ENCODE measurements at regions not wholly inside any gene's neighbourhood (a gene's known extent, or its start where the extent isn't known, plus 50 kb on each side); places are given as distances from the start of the nearest gene placed in this dataset.

DNA sequence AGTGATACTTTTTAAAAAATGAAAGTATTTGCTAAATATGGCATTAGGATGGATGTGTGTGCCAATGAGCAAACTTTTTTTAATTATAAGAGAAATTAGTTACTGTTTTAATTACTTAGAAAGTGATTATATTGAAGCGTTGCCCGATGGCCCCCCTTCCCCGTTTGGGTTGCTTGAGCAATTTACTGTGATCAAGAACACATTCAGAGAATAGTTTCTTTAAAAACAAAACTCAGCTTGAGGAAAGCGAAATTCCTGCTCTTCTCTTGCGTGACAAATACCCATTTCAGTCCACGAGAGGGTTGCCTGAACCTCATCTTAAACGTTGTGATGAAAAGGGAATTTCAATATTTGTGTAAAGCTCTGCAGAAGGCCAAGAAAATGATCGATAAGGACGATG lies 234.1 kb downstream of the GATA3 start:
- Histone ChIP-seq H2BK120ac (ENCODE audit: low read depth, low read length) (no peak overlapping the region), H3K4me2 (ENCODE audit: insufficient read depth, low read length, poor library complexity, severe bottlenecking) (no peak overlapping the region), H2BK5ac (ENCODE audit: low read length) (no peak overlapping the region), H3K27ac (replicated peaks; ENCODE audit: low read length) (no peak overlapping the region), H3K4ac (ENCODE audit: low read length) (no peak overlapping the region), H3K14ac (ENCODE audit: low read length) (no peak overlapping the region), H3K36me3 (replicated peaks in 1 of 2; ENCODE audit: control insufficient read depth in 2 of 2, insufficient read depth in 2 of 2, low read length in 2 of 2) (no peaks in the 10 kb centered on the region), H2AK5ac (ENCODE audit: low read depth, low read length) (no peak overlapping the region), H3K9ac (ENCODE audit: low read depth, low read length, poor library complexity) (no peak overlapping the region), H3K79me1 (ENCODE audit: low read depth, low read length) (no peaks in the 10 kb centered on the region), H3K23ac (ENCODE audit: low read depth, low read length, poor library complexity) (no peak overlapping the region), H4K8ac (ENCODE audit: low read depth, low read length) (no peak overlapping the region), H3K18ac (ENCODE audit: low read length) (no peak overlapping the region), H3K9me3 (replicated peaks in 1 of 2; ENCODE audit: control insufficient read depth in 2 of 2, insufficient read depth in 1 of 2, low read depth in 1 of 2, low read length in 2 of 2) (no peaks in the 10 kb centered on the region), H2BK12ac (ENCODE audit: low read length) (no peak overlapping the region), H2AFZ (ENCODE audit: low read length) (no peak overlapping the region), H3K4me3 (ENCODE audit: low read length in 2 of 2) (no peak overlapping the region), H3K4me1 (ENCODE audit: control insufficient read depth in 2 of 2, insufficient read depth in 1 of 2, low read depth in 1 of 2, low read length in 2 of 2) (peaks cover 0 to 8% of the 10 kb centered on the region in 2 donors), H2BK15ac (ENCODE audit: low read length) (no peak overlapping the region), H3K27me3 (ENCODE audit: control insufficient read depth in 3 of 3, insufficient read depth in 3 of 3, low read depth in 1 of 3, low read length in 3 of 3) (no peaks in the 10 kb centered on the region), H4K91ac (ENCODE audit: low read depth, low read length, poor library complexity) (no peak overlapping the region)
- DNase-seq (ENCODE audit: low spot score): no peak
- no CpG with 5 or more reads among the region's 9 CpGs for WGBS, 2 donors (ENCODE audit: extremely low coverage in 2 of 2, insufficient read length in 2 of 2, insufficient replicate concordance in 1 of 2)

DNA sequence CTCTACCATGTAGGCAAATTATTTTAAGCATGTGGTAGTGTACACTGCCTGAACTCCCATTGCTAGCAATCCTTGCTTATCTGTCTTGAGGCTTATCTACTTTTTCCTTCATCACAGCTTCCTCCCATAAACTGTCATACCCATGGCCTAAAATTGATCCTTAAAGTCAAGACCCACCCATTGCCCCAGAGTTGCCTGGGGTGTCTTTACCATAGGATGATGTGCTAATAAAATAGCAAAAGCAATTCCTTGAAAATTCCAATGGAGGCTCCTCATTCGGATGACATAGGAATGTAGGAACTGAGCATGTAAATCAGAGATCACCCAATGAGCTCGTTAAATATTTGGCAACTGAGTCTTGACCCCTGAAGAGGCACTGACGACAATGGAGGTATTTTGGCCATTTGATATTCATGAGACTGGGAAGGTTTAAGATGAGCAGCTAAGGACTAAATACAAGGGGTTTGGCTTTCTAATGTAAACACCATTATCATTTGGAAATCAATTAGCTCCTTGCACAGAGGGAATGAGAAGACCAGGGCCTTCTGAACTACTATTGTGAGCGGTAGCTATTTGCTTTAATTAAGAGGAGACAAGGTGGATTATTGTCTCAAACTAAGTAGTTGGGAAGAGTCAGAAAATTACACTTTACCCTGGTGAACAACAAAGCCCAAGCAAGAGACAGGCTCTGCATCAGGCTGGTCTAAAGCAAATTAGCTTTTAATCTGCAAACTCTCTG lies 234.9 kb downstream of the GATA3 start:
- no peaks in the 10 kb centered on the region for H3K27me3 ChIP-seq (ENCODE audit: control insufficient read depth in 3 of 3, insufficient read depth in 3 of 3, low read depth in 1 of 3, low read length in 3 of 3)
- H4K8ac ChIP-seq (ENCODE audit: low read depth, low read length): no peak overlapping the region
- DNase-seq (ENCODE audit: low spot score): no peak
- no peaks in the 10 kb centered on the region for H3K79me1 ChIP-seq (ENCODE audit: low read depth, low read length)
- no peak overlapping the region for H2BK120ac ChIP-seq (ENCODE audit: low read depth, low read length)
- no peak overlapping the region for H3K27ac ChIP-seq (replicated peaks; ENCODE audit: low read length)
- H2BK15ac ChIP-seq (ENCODE audit: low read length): no peak overlapping the region
- no peak overlapping the region for H2BK12ac ChIP-seq (ENCODE audit: low read length)
- no peak overlapping the region for H3K4me3 ChIP-seq (ENCODE audit: low read length in 2 of 2)
- H3K9ac ChIP-seq (ENCODE audit: low read depth, low read length, poor library complexity): no peak overlapping the region
- H3K4me2 ChIP-seq (ENCODE audit: insufficient read depth, low read length, poor library complexity, severe bottlenecking): no peak overlapping the region
- no peak overlapping the region for H3K4ac ChIP-seq (ENCODE audit: low read length)
- H3K23ac ChIP-seq (ENCODE audit: low read depth, low read length, poor library complexity): no peak overlapping the region
- no peak overlapping the region for H2BK5ac ChIP-seq (ENCODE audit: low read length)
- H3K9me3 ChIP-seq (replicated peaks in 1 of 2; ENCODE audit: control insufficient read depth in 2 of 2, insufficient read depth in 1 of 2, low read depth in 1 of 2, low read length in 2 of 2): no peaks in the 10 kb centered on the region
- no peak overlapping the region for H2AK5ac ChIP-seq (ENCODE audit: low read depth, low read length)
- H3K18ac ChIP-seq (ENCODE audit: low read length): no peak overlapping the region
- no peak overlapping the region for H3K14ac ChIP-seq (ENCODE audit: low read length)
- H4K91ac ChIP-seq (ENCODE audit: low read depth, low read length, poor library complexity): no peak overlapping the region
- H3K36me3 ChIP-seq (replicated peaks in 1 of 2; ENCODE audit: control insufficient read depth in 2 of 2, insufficient read depth in 2 of 2, low read length in 2 of 2): no peaks in the 10 kb centered on the region
- H3K4me1 ChIP-seq (ENCODE audit: control insufficient read depth in 2 of 2, insufficient read depth in 1 of 2, low read depth in 1 of 2, low read length in 2 of 2): peaks cover 0 to 8% of the 10 kb centered on the region in 2 donors
- H2AFZ ChIP-seq (ENCODE audit: low read length): no peak overlapping the region
- no CpG with 5 or more reads among the region's 4 CpGs for WGBS, 2 donors (ENCODE audit: extremely low coverage in 2 of 2, insufficient read length in 2 of 2, insufficient replicate concordance in 1 of 2)

DNA sequence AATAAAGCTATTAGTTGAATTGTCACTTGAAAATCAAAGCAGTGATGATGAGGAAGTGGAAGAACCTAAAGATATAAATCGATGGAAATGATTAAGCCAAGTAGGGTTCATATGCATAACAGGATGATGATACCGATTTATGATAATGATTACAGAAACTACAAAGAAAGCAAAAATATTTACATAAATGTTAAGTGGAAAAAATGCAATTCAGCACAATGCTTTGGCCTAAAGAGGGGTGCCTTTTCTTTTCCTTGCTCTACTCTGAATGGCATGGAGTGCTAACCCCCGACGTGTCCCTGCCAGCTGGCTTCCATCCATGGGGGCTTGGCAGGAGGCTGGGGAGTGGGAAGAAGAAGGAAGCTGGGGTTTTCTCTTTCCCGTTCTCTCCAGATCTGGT lies 240.3 kb downstream of the GATA3 start:
- Histone ChIP-seq H4K8ac (ENCODE audit: low read depth, low read length) (no peak overlapping the region), H3K79me1 (ENCODE audit: low read depth, low read length) (no peaks in the 10 kb centered on the region), H3K23ac (ENCODE audit: low read depth, low read length, poor library complexity) (no peak overlapping the region), H2BK15ac (ENCODE audit: low read length) (no peak overlapping the region), H2AK5ac (ENCODE audit: low read depth, low read length) (no peak overlapping the region), H3K4ac (ENCODE audit: low read length) (no peak overlapping the region), H3K36me3 (replicated peaks in 1 of 2; ENCODE audit: control insufficient read depth in 2 of 2, insufficient read depth in 2 of 2, low read length in 2 of 2) (no peaks in the 10 kb centered on the region), H3K4me3 (ENCODE audit: low read length in 2 of 2) (no peak overlapping the region), H3K4me1 (ENCODE audit: control insufficient read depth in 2 of 2, insufficient read depth in 1 of 2, low read depth in 1 of 2, low read length in 2 of 2) (peaks cover 0 to 11% of the 10 kb centered on the region in 2 donors), H2BK120ac (ENCODE audit: low read depth, low read length) (no peak overlapping the region), H3K4me2 (ENCODE audit: insufficient read depth, low read length, poor library complexity, severe bottlenecking) (no peak overlapping the region), H2BK5ac (ENCODE audit: low read length) (no peak overlapping the region), H3K9me3 (replicated peaks in 1 of 2; ENCODE audit: control insufficient read depth in 2 of 2, insufficient read depth in 1 of 2, low read depth in 1 of 2, low read length in 2 of 2) (no peaks in the 10 kb centered on the region), H3K18ac (ENCODE audit: low read length) (no peak overlapping the region), H2BK12ac (ENCODE audit: low read length) (no peak overlapping the region), H2AFZ (ENCODE audit: low read length) (no peak overlapping the region), H3K14ac (ENCODE audit: low read length) (no peak overlapping the region), H3K27me3 (ENCODE audit: control insufficient read depth in 3 of 3, insufficient read depth in 3 of 3, low read depth in 1 of 3, low read length in 3 of 3) (peaks cover 0 to 8% (median 0%) of the 10 kb centered on the region in 3 experiments), H3K27ac (replicated peaks; ENCODE audit: low read length) (no peak overlapping the region), H3K9ac (ENCODE audit: low read depth, low read length, poor library complexity) (no peak overlapping the region), H4K91ac (ENCODE audit: low read depth, low read length, poor library complexity) (no peak overlapping the region)
- WGBS, 2 donors (ENCODE audit: extremely low coverage in 2 of 2, insufficient read length in 2 of 2, insufficient replicate concordance in 1 of 2): no CpG with 5 or more reads among the region's 5 CpGs
- DNase-seq (ENCODE audit: low spot score): no peak

DNA sequence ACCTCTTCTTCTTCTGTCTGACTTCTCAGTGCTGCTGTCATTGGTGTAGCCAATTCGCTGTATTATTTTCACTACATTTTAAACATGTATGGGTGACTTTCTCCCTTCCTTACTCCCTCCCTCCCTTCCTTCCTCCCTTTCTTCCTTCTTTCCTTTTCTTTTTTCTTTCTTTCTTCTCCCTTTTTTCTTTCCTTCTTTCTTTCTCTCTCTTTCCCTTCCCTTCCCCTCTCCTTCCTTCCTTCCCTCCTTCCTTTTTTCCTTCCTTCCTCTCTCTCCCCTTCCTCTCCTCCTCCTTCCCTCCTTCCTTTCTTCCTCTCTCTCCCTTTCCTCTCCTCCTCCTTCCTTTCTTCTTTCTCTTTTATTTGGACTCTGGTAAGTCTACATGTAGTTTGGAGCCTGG lies 240.8 kb downstream of the GATA3 start:
- H3K9me3 ChIP-seq (replicated peaks in 1 of 2; ENCODE audit: control insufficient read depth in 2 of 2, insufficient read depth in 1 of 2, low read depth in 1 of 2, low read length in 2 of 2): no peaks in the 10 kb centered on the region
- H4K8ac ChIP-seq (ENCODE audit: low read depth, low read length): no peak overlapping the region
- no peak overlapping the region for H3K27ac ChIP-seq (replicated peaks; ENCODE audit: low read length)
- no peak overlapping the region for H3K9ac ChIP-seq (ENCODE audit: low read depth, low read length, poor library complexity)
- no peak overlapping the region for H2BK120ac ChIP-seq (ENCODE audit: low read depth, low read length)
- peaks cover 0 to 8% (median 0%) of the 10 kb centered on the region in 3 experiments for H3K27me3 ChIP-seq (ENCODE audit: control insufficient read depth in 3 of 3, insufficient read depth in 3 of 3, low read depth in 1 of 3, low read length in 3 of 3)
- peaks cover 0 to 11% of the 10 kb centered on the region in 2 donors for H3K4me1 ChIP-seq (ENCODE audit: control insufficient read depth in 2 of 2, insufficient read depth in 1 of 2, low read depth in 1 of 2, low read length in 2 of 2)
- no peak overlapping the region for H2BK12ac ChIP-seq (ENCODE audit: low read length)
- no peak overlapping the region for H4K91ac ChIP-seq (ENCODE audit: low read depth, low read length, poor library complexity)
- H3K23ac ChIP-seq (ENCODE audit: low read depth, low read length, poor library complexity): no peak overlapping the region
- H3K4me2 ChIP-seq (ENCODE audit: insufficient read depth, low read length, poor library complexity, severe bottlenecking): no peak overlapping the region
- H3K4me3 ChIP-seq (ENCODE audit: low read length in 2 of 2): no peak overlapping the region
- no peak overlapping the region for H2AFZ ChIP-seq (ENCODE audit: low read length)
- no peak overlapping the region for H2BK15ac ChIP-seq (ENCODE audit: low read length)
- no peaks in the 10 kb centered on the region for H3K79me1 ChIP-seq (ENCODE audit: low read depth, low read length)
- no peak overlapping the region for H2AK5ac ChIP-seq (ENCODE audit: low read depth, low read length)
- no peak overlapping the region for H3K14ac ChIP-seq (ENCODE audit: low read length)
- no peak overlapping the region for H2BK5ac ChIP-seq (ENCODE audit: low read length)
- DNase-seq (ENCODE audit: low spot score): no peak
- no peaks in the 10 kb centered on the region for H3K36me3 ChIP-seq (replicated peaks in 1 of 2; ENCODE audit: control insufficient read depth in 2 of 2, insufficient read depth in 2 of 2, low read length in 2 of 2)
- no peak overlapping the region for H3K4ac ChIP-seq (ENCODE audit: low read length)
- no CpG with 5 or more reads among the region's 1 CpG for WGBS, 2 donors (ENCODE audit: extremely low coverage in 2 of 2, insufficient read length in 2 of 2, insufficient replicate concordance in 1 of 2)
- no peak overlapping the region for H3K18ac ChIP-seq (ENCODE audit: low read length)

All from neuronal stem cell (in vitro differentiated cells).